ENCODE measurements at regions not wholly inside any gene's neighbourhood (a gene's known extent, or its start where the extent isn't known, plus 50 kb on each side); places are given as distances from the start of the nearest gene placed in this dataset.

GRCh38 chr5:101991486-101991885, 304.6 kb downstream of the SLCO4C1 start:
- no peaks in the 10 kb centered on the region for H3K9me2 ChIP-seq (replicated peaks; ENCODE audit: control insufficient read depth, low read length)
- TF ChIP-seq, protein P1, sequence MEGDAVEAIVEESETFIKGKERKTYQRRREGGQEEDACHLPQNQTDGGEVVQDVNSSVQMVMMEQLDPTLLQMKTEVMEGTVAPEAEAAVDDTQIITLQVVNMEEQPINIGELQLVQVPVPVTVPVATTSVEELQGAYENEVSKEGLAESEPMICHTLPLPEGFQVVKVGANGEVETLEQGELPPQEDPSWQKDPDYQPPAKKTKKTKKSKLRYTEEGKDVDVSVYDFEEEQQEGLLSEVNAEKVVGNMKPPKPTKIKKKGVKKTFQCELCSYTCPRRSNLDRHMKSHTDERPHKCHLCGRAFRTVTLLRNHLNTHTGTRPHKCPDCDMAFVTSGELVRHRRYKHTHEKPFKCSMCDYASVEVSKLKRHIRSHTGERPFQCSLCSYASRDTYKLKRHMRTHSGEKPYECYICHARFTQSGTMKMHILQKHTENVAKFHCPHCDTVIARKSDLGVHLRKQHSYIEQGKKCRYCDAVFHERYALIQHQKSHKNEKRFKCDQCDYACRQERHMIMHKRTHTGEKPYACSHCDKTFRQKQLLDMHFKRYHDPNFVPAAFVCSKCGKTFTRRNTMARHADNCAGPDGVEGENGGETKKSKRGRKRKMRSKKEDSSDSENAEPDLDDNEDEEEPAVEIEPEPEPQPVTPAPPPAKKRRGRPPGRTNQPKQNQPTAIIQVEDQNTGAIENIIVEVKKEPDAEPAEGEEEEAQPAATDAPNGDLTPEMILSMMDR (IDR thresholded peaks at IDR 0.05; ENCODE audit: low read depth, low read length, poor library complexity, severe bottlenecking) = no peak
- no peak for TF ChIP-seq EZH2phosphoT487 (IDR thresholded peaks at IDR 0.05; ENCODE audit: borderline replicate concordance, low read length)
- H3K4me2 ChIP-seq (ENCODE audit: low read length) = no peak overlapping the region
- H3K79me2 ChIP-seq (ENCODE audit: control insufficient read depth, low read length) = no peaks in the 10 kb centered on the region
- H3K9me3 ChIP-seq (ENCODE audit: control insufficient read depth, insufficient read depth, low read length) = no peaks in the 10 kb centered on the region
- no peak overlapping the region for H3K4me3 ChIP-seq (ENCODE audit: low read length)
- no peaks in the 10 kb centered on the region for H4K20me1 ChIP-seq (ENCODE audit: control insufficient read depth, insufficient read depth, low read depth, low read length)
- H3K36me3 ChIP-seq (ENCODE audit: control insufficient read depth, low read length) = no peaks in the 10 kb centered on the region
- no peaks in the 10 kb centered on the region for H3F3A ChIP-seq (ENCODE audit: control insufficient read depth, insufficient read depth)
- no peaks in the 10 kb centered on the region for H3K27me3 ChIP-seq (ENCODE audit: control insufficient read depth, low read length)
- no peak overlapping the region for H3K27ac ChIP-seq (ENCODE audit: low read depth, low read length)
- no peaks in the 10 kb centered on the region for H3K4me1 ChIP-seq (ENCODE audit: control insufficient read depth, low read length)

GRCh38 chr5:101989659-101990058, 306.4 kb downstream of the SLCO4C1 start:
- no peak overlapping the region for H3K4me2 ChIP-seq (ENCODE audit: low read length)
- no peak for TF ChIP-seq EZH2phosphoT487 (IDR thresholded peaks at IDR 0.05; ENCODE audit: borderline replicate concordance, low read length)
- TF ChIP-seq, protein P1 (IDR thresholded peaks at IDR 0.05; ENCODE audit: low read depth, low read length, poor library complexity, severe bottlenecking) = no peak
- H4K20me1 ChIP-seq (ENCODE audit: control insufficient read depth, insufficient read depth, low read depth, low read length) = no peaks in the 10 kb centered on the region
- no peaks in the 10 kb centered on the region for H3K27me3 ChIP-seq (ENCODE audit: control insufficient read depth, low read length)
- H3K9me3 ChIP-seq (ENCODE audit: control insufficient read depth, insufficient read depth, low read length) = no peaks in the 10 kb centered on the region
- H3K27ac ChIP-seq (ENCODE audit: low read depth, low read length) = no peak overlapping the region
- no peaks in the 10 kb centered on the region for H3K9me2 ChIP-seq (replicated peaks; ENCODE audit: control insufficient read depth, low read length)
- H3F3A ChIP-seq (ENCODE audit: control insufficient read depth, insufficient read depth) = no peaks in the 10 kb centered on the region
- no peaks in the 10 kb centered on the region for H3K79me2 ChIP-seq (ENCODE audit: control insufficient read depth, low read length)
- H3K36me3 ChIP-seq (ENCODE audit: control insufficient read depth, low read length) = no peaks in the 10 kb centered on the region
- no peaks in the 10 kb centered on the region for H3K4me1 ChIP-seq (ENCODE audit: control insufficient read depth, low read length)
- H3K4me3 ChIP-seq (ENCODE audit: low read length) = no peak overlapping the region

GRCh38 chr5:101977729-101978345, 318.2 kb downstream of the SLCO4C1 start:
- Histone ChIP-seq H3K4me3 (ENCODE audit: low read length) (no peak overlapping the region), H3K27me3 (ENCODE audit: control insufficient read depth, low read length) (no peaks in the 10 kb centered on the region), H3K27ac (ENCODE audit: low read depth, low read length) (no peak overlapping the region), H3K9me2 (replicated peaks; ENCODE audit: control insufficient read depth, low read length) (no peaks in the 10 kb centered on the region), H3K36me3 (ENCODE audit: control insufficient read depth, low read length) (no peaks in the 10 kb centered on the region), H3K9me3 (ENCODE audit: control insufficient read depth, insufficient read depth, low read length) (no peaks in the 10 kb centered on the region), H3K79me2 (ENCODE audit: control insufficient read depth, low read length) (no peaks in the 10 kb centered on the region), H3K4me1 (ENCODE audit: control insufficient read depth, low read length) (no peaks in the 10 kb centered on the region), H3K4me2 (ENCODE audit: low read length) (no peak overlapping the region), H4K20me1 (ENCODE audit: control insufficient read depth, insufficient read depth, low read depth, low read length) (no peaks in the 10 kb centered on the region), H3F3A (ENCODE audit: control insufficient read depth, insufficient read depth) (no peaks in the 10 kb centered on the region)
- no peak for TF ChIP-seq EZH2phosphoT487 (IDR thresholded peaks at IDR 0.05; ENCODE audit: borderline replicate concordance, low read length)
- TF ChIP-seq, protein P1 (IDR thresholded peaks at IDR 0.05; ENCODE audit: low read depth, low read length, poor library complexity, severe bottlenecking) = peak; percentile 64

Measured in DOHH2 (cell line).